NCI-H82 (cell line): ENCODE measurements at regions not wholly inside any gene's neighbourhood (a gene's known extent, or its start where the extent isn't known, plus 50 kb on each side); places are given as distances from the start of the nearest gene placed in this dataset.

Experiments
- DNase-seq: peaks from one replicate; lab custom pipeline; 2025; lab: John Stamatoyannopoulos, UW

DNA sequence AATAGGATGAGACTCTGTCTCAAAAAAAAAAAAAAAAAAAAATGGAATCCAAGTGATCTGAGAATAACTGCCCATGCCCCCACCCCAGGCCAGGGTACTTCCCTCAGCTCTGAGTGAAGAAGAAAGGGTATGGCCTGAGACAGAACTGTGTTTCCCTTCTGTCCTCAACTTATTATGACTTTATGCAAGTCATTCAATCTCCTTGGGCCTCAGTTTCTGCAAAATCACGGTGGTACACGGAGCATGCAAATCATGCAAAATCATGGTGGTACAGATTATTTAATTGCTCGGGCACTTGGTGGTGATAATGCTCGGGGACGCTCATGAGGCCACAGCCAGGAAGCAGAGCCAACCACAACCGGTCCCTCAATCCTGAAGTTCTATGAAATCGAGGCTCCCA lies 56.5 kb upstream of the TBX3 start:
- no peak for DNase-seq

DNA sequence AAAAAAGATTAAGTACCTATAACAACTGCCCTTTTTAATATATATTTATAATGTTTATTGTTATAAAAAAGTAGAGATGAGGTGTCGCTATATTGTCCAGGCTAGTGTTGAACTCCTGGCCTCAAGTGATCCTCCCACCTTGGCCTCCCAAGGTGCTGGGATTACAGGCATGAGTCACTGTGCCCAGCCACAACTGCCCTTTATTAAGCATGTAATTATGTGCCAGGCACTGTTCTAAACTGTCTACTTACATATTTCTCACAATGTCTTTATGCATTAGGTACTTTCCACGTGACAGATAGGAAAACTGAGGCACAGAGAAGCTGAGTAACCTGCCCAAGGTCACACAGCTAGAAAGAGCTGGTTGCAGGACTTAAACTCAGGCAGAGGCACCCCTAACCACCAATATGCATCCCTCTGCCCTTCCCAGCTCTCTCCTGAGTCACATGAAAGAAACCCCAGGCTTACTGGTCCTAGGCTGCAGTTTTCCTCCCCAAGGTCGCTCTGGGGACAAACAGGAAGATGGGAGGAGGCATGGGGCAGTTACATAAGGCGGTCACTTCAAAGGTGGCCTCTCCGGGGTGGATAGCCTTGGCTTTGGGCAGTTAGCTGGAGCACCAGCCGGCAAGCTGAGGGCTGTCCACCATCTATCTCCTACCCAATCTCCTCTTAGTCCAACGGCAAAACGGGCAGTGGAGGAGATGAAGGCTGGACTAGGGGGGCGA lies 54.6 kb upstream of the TBX3 start:
- no peak for DNase-seq

DNA sequence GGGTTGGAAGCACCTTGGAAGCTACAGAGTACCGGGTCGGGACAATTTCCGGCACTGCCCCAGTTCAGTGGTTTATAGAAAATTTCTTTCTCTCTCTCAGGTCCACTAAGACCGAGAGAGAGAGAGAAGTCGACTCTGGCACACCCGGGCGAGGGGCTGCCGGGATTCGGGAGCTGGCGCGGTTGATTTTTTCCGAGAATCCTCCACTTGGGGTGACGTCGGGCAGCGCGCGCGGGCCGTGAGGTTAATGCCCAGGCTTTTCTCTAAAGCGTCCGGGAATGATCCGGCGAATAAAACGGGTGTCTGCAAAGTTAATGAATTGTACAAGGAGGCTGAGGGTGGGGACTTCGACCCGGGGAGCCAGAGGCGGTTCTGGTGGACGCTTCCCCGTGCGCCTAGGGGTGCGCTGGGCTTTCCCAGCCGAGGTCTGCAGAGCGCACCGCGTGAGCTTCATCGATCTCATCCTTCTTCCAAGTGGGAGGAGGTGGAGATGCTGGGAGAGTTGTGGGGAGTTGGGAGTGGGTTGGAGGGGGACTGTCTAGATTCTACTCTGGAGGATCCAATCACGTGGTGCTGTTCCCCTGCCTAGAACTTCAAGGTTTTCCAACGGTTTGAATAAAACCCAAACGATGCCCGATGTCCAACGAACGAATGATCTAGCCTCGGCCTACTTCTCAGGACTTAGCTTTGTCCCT lies 51.9 kb upstream of the TBX3 start:
- no peak for DNase-seq

DNA sequence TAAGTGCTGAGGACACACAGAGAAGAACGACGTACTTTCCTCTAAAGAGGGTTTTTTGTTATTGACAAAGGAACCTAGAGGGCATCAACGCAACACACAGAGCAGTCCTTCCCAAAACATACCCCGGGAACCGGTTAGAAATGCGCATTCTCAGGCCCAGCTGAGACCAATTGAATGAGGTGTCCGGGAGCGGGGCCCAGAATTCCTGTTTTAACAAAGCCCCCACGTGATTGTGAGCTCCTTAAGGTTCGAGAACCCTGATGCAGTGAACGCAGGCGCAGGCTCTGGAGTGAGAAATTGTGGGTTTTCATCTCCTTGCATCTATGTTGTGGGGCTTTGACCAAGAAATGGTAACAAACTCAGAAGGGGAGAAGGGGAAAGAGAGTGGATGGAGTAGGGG lies 51.0 kb upstream of the TBX3 start:
- no peak for DNase-seq

DNA sequence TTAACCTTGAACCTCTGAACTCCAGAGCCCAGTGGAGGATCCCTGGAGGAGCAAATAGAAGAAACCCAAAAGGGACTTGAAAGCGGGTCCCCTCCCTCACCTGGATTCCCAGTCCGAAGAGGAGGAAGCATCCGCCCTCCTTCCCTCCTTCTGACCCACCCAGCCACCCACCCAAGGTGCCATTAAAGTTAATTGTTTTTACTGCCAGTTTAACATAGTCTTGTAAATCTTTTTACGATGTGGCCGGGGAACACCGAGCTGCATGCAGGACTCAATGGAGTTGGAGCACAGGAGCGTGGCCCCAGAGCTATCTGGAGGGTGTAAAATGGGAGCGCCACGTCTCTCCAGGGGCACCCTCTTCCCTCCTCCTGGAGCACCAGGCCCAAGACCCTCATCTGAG lies 49.9 kb upstream of the TBX3 start:
- DNase-seq = no peak
